ENCODE measurements at regions not wholly inside any gene's neighbourhood (a gene's known extent, or its start where the extent isn't known, plus 50 kb on each side); places are given as distances from the start of the nearest gene placed in this dataset.

GRCh38 chr7:93011351-93012294 is 106.2 kb downstream of the SAMD9 start:
- Histone ChIP-seq H3K9me1 (ENCODE audit: control insufficient read depth, extremely low read depth, insufficient read depth, low read length) (no peaks in the 10 kb centered on the region), H3K4me1 (ENCODE audit: control insufficient read depth, extremely low read depth, insufficient read depth, low read length) (peaks cover 12% of the 10 kb centered on the region), H3K27me3 (ENCODE audit: control insufficient read depth, extremely low read depth, insufficient read depth, low read length) (no peaks in the 10 kb centered on the region), H3K27ac (ENCODE audit: control insufficient read depth, insufficient read depth, low read length) (no peak overlapping the region), H3K9me3 (ENCODE audit: control insufficient read depth, low read depth, low read length) (no peaks in the 10 kb centered on the region), H4K20me1 (ENCODE audit: control insufficient read depth, extremely low read depth, insufficient read depth, low read length) (no peaks in the 10 kb centered on the region), H3K4me2 (ENCODE audit: control insufficient read depth, extremely low read depth, insufficient read depth, low read depth, low read length) (no peak overlapping the region), H3K36me3 (ENCODE audit: control insufficient read depth in 2 of 2, extremely low read depth in 1 of 2, insufficient read depth in 2 of 2, low read length in 2 of 2) (no peaks in the 10 kb centered on the region), H3K79me2 (ENCODE audit: control insufficient read depth, insufficient read depth, low read length) (no peaks in the 10 kb centered on the region), H3K4me3 (ENCODE audit: control insufficient read depth in 2 of 3, extremely low read depth in 1 of 3, insufficient read depth in 2 of 3, low read depth in 1 of 3, low read length in 3 of 3) (no peak overlapping the region), H2AFZ (ENCODE audit: control insufficient read depth, low read length) (no peak overlapping the region), H3K9ac (ENCODE audit: control insufficient read depth, extremely low read depth, insufficient read depth, low read length) (no peak overlapping the region)
- dilution Hi-C loops (cut with MboI; ENCODE audit: extremely low pct_ligation_motif_present, low sequenced_read_pairs) = no loop called here
- TF ChIP-seq EZH2 (IDR thresholded peaks at IDR 0.05; ENCODE audit: low read length) (no peak), CTCF (optimal IDR thresholded peaks at IDR 0.05 in 1 of 3, IDR thresholded peaks at IDR 0.05 in 1 of 3, conservative IDR thresholded peaks at IDR 0.05 in 1 of 3; ENCODE audit: extremely low read depth in 1 of 3, insufficient read depth in 2 of 3, low read length in 3 of 3) (no peak)
- FAIRE-seq (peak; percentile 69), DNase-seq (ENCODE audit: low read depth, low spot score) (no peak)

- TF ChIP-seq EZH2 (IDR thresholded peaks at IDR 0.05; ENCODE audit: low read length) (no peak), CTCF (optimal IDR thresholded peaks at IDR 0.05 in 1 of 3, IDR thresholded peaks at IDR 0.05 in 1 of 3, conservative IDR thresholded peaks at IDR 0.05 in 1 of 3; ENCODE audit: extremely low read depth in 1 of 3, insufficient read depth in 2 of 3, low read length in 3 of 3) (no peak)
- FAIRE-seq = no peak
Observed at GRCh38 chr7:93008833-93009232, 108.9 kb downstream of the SAMD9 start.

More at GRCh38 chr7:93008833-93009232, 108.9 kb downstream of the SAMD9 start:
- H3K27me3 ChIP-seq (ENCODE audit: control insufficient read depth, extremely low read depth, insufficient read depth, low read length) = no peaks in the 10 kb centered on the region
- H3K9me3 ChIP-seq (ENCODE audit: control insufficient read depth, low read depth, low read length) = no peaks in the 10 kb centered on the region
- no peaks in the 10 kb centered on the region for H3K4me1 ChIP-seq (ENCODE audit: control insufficient read depth, extremely low read depth, insufficient read depth, low read length)
- no peaks in the 10 kb centered on the region for H3K36me3 ChIP-seq (ENCODE audit: control insufficient read depth in 2 of 2, extremely low read depth in 1 of 2, insufficient read depth in 2 of 2, low read length in 2 of 2)
- no peaks in the 10 kb centered on the region for H3K9me1 ChIP-seq (ENCODE audit: control insufficient read depth, extremely low read depth, insufficient read depth, low read length)
- dilution Hi-C loops (cut with MboI; ENCODE audit: extremely low pct_ligation_motif_present, low sequenced_read_pairs) = no loop called here
- DNase-seq (ENCODE audit: low read depth, low spot score) = no peak
- no peak overlapping the region for H2AFZ ChIP-seq (ENCODE audit: control insufficient read depth, low read length)
- no peaks in the 10 kb centered on the region for H4K20me1 ChIP-seq (ENCODE audit: control insufficient read depth, extremely low read depth, insufficient read depth, low read length)
- H3K4me3 ChIP-seq (ENCODE audit: control insufficient read depth in 2 of 3, extremely low read depth in 1 of 3, insufficient read depth in 2 of 3, low read depth in 1 of 3, low read length in 3 of 3) = no peak overlapping the region
- no peak overlapping the region for H3K27ac ChIP-seq (ENCODE audit: control insufficient read depth, insufficient read depth, low read length)
- no peaks in the 10 kb centered on the region for H3K79me2 ChIP-seq (ENCODE audit: control insufficient read depth, insufficient read depth, low read length)
- H3K4me2 ChIP-seq (ENCODE audit: control insufficient read depth, extremely low read depth, insufficient read depth, low read depth, low read length) = no peak overlapping the region
- H3K9ac ChIP-seq (ENCODE audit: control insufficient read depth, extremely low read depth, insufficient read depth, low read length) = no peak overlapping the region

Data from keratinocyte (primary cell).